HepG2 (cell line): ENCODE measurements at regions not wholly inside any gene's neighbourhood (a gene's known extent, or its start where the extent isn't known, plus 50 kb on each side); places are given as distances from the start of the nearest gene placed in this dataset.

Experiments used
- ARID3A ChIP-seq: IDR thresholded peaks from 2 replicates; pipeline ENCODE4 v1.6.1; 2012; ENCODE audit warnings: low read depth, low read length, improper control_type of control experiment
- ZBTB26 ChIP-seq: IDR thresholded peaks from 2 replicates; pipeline ENCODE4 v1.6.1; 2016; ENCODE audit warnings: missing compliant biosample characterization, missing genetic modification reagents, borderline replicate concordance
- ZNF780A ChIP-seq: sonication (generic); formaldehyde crosslinking; IDR thresholded peaks from 2 replicates; pipeline ENCODE4 v1.8.0; 2022; ENCODE audit warnings: mild to moderate bottlenecking, missing genetic modification reagents, moderate library complexity

- TF ChIP-seq ARID3A: no peak
- no peak for TF ChIP-seq ZBTB26 (CRISPR knock-in tag)
- TF ChIP-seq ZNF780A (CRISPR knock-in tag): no peak
Measured at GRCh38 chr5:57576317-57576716, 93.7 kb upstream of the ACTBL2 start.
